B cell (primary cell): ENCODE measurements at regions not wholly inside any gene's neighbourhood (a gene's known extent, or its start where the extent isn't known, plus 50 kb on each side); places are given as distances from the start of the nearest gene placed in this dataset.

Source experiments
- ATAC-seq: fragments of 200-7000 bp; cut with Tn5 transposase; one replicate; pipeline ENCODE4 v1.10.0; 2021; ENCODE audit warnings: low read depth, mild to moderate bottlenecking, moderate number of reproducible peaks, moderate library complexity
- CTCF ChIA-PET: fragments of 350-600 bp; sonication (Branson Sonifier 250); formaldehyde crosslinking; loops from one replicate; lab custom pipeline; 2021; ENCODE audit warnings: antibody characterized with exemption, inconsistent platforms; lab: Charles Lee
- POLR2A ChIA-PET: fragments of 350-600 bp; sonication (Branson Sonifier 250); formaldehyde crosslinking; loops from one replicate; lab custom pipeline; 2021; ENCODE audit warnings: antibody characterized with exemption; lab: Charles Lee
- DNase-seq: peaks from one replicate; pipeline ENCODE4 v3.0.0; 2013
- H2AFZ ChIP-seq: 2 replicates; pipeline ENCODE4 v1.6.1; 2012; ENCODE audit warnings: mild to moderate bottlenecking, low read depth, low read length; ENCODE audit not compliant: insufficient read depth, poor library complexity, severe bottlenecking
- H3K27ac ChIP-seq, 2 donors: 1 replicate in 1 of 2; 2 replicates in 1 of 2; pipeline ENCODE4 v1.5.1; 2012 to 2013; ENCODE audit warnings: low read length in 2 of 2, mild to moderate bottlenecking in 2 of 2, moderate library complexity in 1 of 2
- H3K27me3 ChIP-seq, 4 experiments: fragments of 200-600 bp in 1 of 4; sonication (generic) in 1 of 4; replicated peaks in 1 of 4; 1 replicate in 2 of 4; 2 replicates in 2 of 4; pipeline versions ENCODE4 v1.6.1 to v1.7.0; 2013 to 2016; ENCODE audit warnings: low read length in 3 of 4, mild to moderate bottlenecking in 2 of 4, mixed read lengths in 1 of 4, moderate library complexity in 1 of 4; ENCODE audit not compliant: insufficient read depth in 4 of 4, control insufficient read depth in 3 of 4; ENCODE audit errors: control extremely low read depth in 1 of 4
- H3K36me3 ChIP-seq, 2 experiments: replicated peaks in 1 of 2; 1 replicate in 1 of 2; 2 replicates in 1 of 2; pipeline versions ENCODE4 v1.6.1 to v1.7.1; 2013; ENCODE audit warnings: low read length in 1 of 2; ENCODE audit not compliant: insufficient read depth in 2 of 2, control insufficient read depth in 1 of 2; ENCODE audit errors: control extremely low read depth in 1 of 2, extremely low read depth in 1 of 2
- H3K4me1 ChIP-seq, 2 donors: fragments of 200-600 bp in 1 of 2; sonication (generic) in 1 of 2; 1 replicate in 1 of 2; 2 replicates in 1 of 2; pipeline versions ENCODE4 v1.5.1 to v1.6.1; 2013 to 2017; ENCODE audit warnings: low read length in 2 of 2; ENCODE audit not compliant: control insufficient read depth in 2 of 2, insufficient read depth in 2 of 2
- H3K4me2 ChIP-seq: replicated peaks from 2 replicates; pipeline ENCODE3; 2012; ENCODE audit warnings: mild to moderate bottlenecking, low read depth, low read length; ENCODE audit not compliant: poor library complexity, severe bottlenecking
- H3K4me3 ChIP-seq, 5 experiments: fragments of 200-600 bp in 1 of 5; sonication (generic) in 1 of 5; 1 replicate in 3 of 5; 2 replicates in 2 of 5; pipeline versions ENCODE4 v1.5.1 to v1.7.0; 2011 to 2016; ENCODE audit warnings: low read length in 4 of 5, mild to moderate bottlenecking in 4 of 5, low read depth in 2 of 5, control low read depth in 1 of 5, moderate library complexity in 1 of 5; ENCODE audit not compliant: insufficient read depth in 1 of 5; ENCODE audit errors: control extremely low read depth in 1 of 5, extremely low read depth in 1 of 5
- H3K79me2 ChIP-seq: fragments of 200-600 bp; sonication (generic); one replicate; pipeline ENCODE4 v1.6.0; 2016; ENCODE audit warnings: low read length; ENCODE audit not compliant: control insufficient read depth, insufficient read depth
- H3K9ac ChIP-seq: fragments of 200-600 bp; sonication (generic); 2 replicates; pipeline ENCODE4 v1.6.1; 2017; ENCODE audit warnings: mild to moderate bottlenecking, low read length, moderate library complexity
- H3K9me3 ChIP-seq, 3 donors: one replicate each; pipeline versions ENCODE4 v1.6.1 to v1.7.1; 2013; ENCODE audit warnings: low read length in 2 of 3; ENCODE audit not compliant: control insufficient read depth in 2 of 3, insufficient read depth in 1 of 3; ENCODE audit errors: control extremely low read depth in 1 of 3
- H4K20me1 ChIP-seq: 2 replicates; pipeline ENCODE4 v1.6.0; 2012; ENCODE audit warnings: mild to moderate bottlenecking, low read length; ENCODE audit not compliant: insufficient read depth, control insufficient read depth, poor library complexity, severe bottlenecking
- H3K27ac Mint-ChIP-seq: one replicate; pipeline ENCODE4 v1.8.0; 2021; ENCODE audit warnings: mixed read lengths
- H3K27me3 Mint-ChIP-seq: one replicate; pipeline ENCODE4 v1.8.0; 2021; ENCODE audit warnings: mixed read lengths
- H3K4me1 Mint-ChIP-seq: one replicate; pipeline ENCODE4 v1.8.0; 2021; ENCODE audit warnings: mixed read lengths
- H3K4me3 Mint-ChIP-seq: one replicate; pipeline ENCODE4 v1.8.0; 2021; ENCODE audit warnings: mixed read lengths
- H3K9me3 Mint-ChIP-seq: one replicate; pipeline ENCODE4 v1.8.0; 2022; ENCODE audit warnings: mixed read lengths; ENCODE audit not compliant: insufficient read depth
- EZH2 ChIP-seq: IDR thresholded peaks from 2 replicates; pipeline ENCODE4 v1.6.1; 2012; ENCODE audit warnings: borderline replicate concordance, low read depth, mild to moderate bottlenecking, moderate library complexity, low read length; ENCODE audit not compliant: insufficient read depth, poor library complexity, severe bottlenecking
- WGBS: methylation state at CpG from one replicate; pipeline ENCODE4 v1.1.5; 2013; ENCODE audit warnings: missing lambda C conversion rate; ENCODE audit not compliant: insufficient coverage; 5-methylcytosine and 5-hydroxymethylcytosine counted together
- intact Hi-C: fragments of 100-400 bp; cut with micrococcal nuclease; formaldehyde crosslinking; loops from one replicate; pipeline ENCODE4 v1.10.0; 2022
- TF ChIP-seq, protein P1 (sequence below): fragments of 200-600 bp; IDR thresholded peaks from one replicate; pipeline ENCODE4 v1.8.0; 2022; ENCODE audit warnings: antibody characterized with exemption, mild to moderate bottlenecking

DNA sequence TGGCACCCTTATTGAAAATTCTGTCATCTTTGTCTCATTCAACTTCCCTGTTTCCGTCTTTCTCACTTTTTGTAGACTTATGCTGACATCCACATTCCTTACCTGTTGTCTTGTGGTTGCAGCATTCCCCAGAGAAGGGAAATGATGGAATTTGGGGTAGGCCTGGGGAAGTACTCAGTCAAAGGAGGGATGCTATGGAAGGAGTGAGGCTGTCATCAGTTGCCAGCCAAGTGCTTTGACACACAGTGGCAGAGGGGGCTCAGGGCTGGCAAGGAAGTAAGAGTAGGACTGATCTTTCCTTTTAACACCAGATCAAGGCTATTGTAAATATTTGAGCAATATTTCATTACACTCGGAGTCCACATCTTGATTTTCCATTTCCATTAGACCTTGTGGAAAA, 64.4 kb downstream of the RPLP1 start:
- POLR2A ChIA-PET, result no interaction called here
- DNase-seq (no peak), ATAC-seq (no peak)
- Histone ChIP-seq H3K36me3 (no peaks in the 10 kb centered on the region), H2AFZ (no peak overlapping the region), H3K27me3 (peaks cover 0 to 15% (median 9%) of the 10 kb centered on the region in 4 experiments), H3K4me2 (no peak overlapping the region), H4K20me1 (no peaks in the 10 kb centered on the region), H3K27ac (no peak overlapping the region), H3K9me3 (no peaks in the 10 kb centered on the region), H3K79me2 (no peaks in the 10 kb centered on the region), H3K4me1 (no peaks in the 10 kb centered on the region), H3K4me3 (no peak overlapping the region), H3K9ac (no peak overlapping the region)
- WGBS, result no CpG with 5 or more reads among the region's 2 CpGs
- peaks cover 32% of the 10 kb centered on the region for H3K27me3 Mint-ChIP-seq
- no peak overlapping the region for H3K4me3 Mint-ChIP-seq
- peaks cover 5% of the 10 kb centered on the region for H3K9me3 Mint-ChIP-seq
- no peak overlapping the region for H3K27ac Mint-ChIP-seq
- CTCF ChIA-PET, result interaction anchor here (0.9 kb wide), 1 partner anchor 12 kb away, joined by 3 read pairs; no protein-coding TSS in a partner anchor
- intact Hi-C loops, result no loop called here
- no peak for TF ChIP-seq EZH2
- TF ChIP-seq, protein P1, sequence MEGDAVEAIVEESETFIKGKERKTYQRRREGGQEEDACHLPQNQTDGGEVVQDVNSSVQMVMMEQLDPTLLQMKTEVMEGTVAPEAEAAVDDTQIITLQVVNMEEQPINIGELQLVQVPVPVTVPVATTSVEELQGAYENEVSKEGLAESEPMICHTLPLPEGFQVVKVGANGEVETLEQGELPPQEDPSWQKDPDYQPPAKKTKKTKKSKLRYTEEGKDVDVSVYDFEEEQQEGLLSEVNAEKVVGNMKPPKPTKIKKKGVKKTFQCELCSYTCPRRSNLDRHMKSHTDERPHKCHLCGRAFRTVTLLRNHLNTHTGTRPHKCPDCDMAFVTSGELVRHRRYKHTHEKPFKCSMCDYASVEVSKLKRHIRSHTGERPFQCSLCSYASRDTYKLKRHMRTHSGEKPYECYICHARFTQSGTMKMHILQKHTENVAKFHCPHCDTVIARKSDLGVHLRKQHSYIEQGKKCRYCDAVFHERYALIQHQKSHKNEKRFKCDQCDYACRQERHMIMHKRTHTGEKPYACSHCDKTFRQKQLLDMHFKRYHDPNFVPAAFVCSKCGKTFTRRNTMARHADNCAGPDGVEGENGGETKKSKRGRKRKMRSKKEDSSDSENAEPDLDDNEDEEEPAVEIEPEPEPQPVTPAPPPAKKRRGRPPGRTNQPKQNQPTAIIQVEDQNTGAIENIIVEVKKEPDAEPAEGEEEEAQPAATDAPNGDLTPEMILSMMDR, result no peak
- no peaks in the 10 kb centered on the region for H3K4me1 Mint-ChIP-seq

DNA sequence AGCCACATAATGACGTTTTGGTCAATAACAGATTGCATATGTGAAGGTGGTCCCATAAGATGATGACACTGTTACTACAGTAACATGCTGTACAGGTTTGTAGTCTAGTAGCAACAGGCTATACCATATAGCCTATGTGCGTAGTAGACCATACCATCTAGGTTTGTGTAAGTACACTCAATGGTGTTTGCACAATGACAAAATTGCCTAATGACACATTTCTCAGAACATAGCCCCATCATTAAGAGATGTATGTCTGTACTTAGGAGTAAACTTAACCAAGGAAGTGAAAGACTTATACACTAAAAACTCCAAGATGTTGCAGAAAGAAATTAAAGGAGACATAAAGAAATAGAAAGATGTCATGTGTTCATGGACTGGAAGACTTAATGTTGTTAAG, 66.2 kb downstream of the RPLP1 start:
- DNase-seq, result no peak
- no CpG with 5 or more reads among the region's 2 CpGs for WGBS
- TF ChIP-seq, protein P1, result no peak
- no peak for TF ChIP-seq EZH2

More for the DNA sequence above, 66.2 kb downstream of the RPLP1 start:
- Histone ChIP-seq H2AFZ (no peak overlapping the region), H4K20me1 (no peaks in the 10 kb centered on the region), H3K4me3 (no peak overlapping the region), H3K27ac (no peak overlapping the region), H3K27me3 (peaks cover 0 to 13% (median 9%) of the 10 kb centered on the region in 4 experiments), H3K9me3 (no peaks in the 10 kb centered on the region), H3K4me2 (no peak overlapping the region), H3K9ac (no peak overlapping the region), H3K4me1 (no peaks in the 10 kb centered on the region), H3K79me2 (no peaks in the 10 kb centered on the region), H3K36me3 (no peaks in the 10 kb centered on the region)
- Mint-ChIP-seq H3K4me3 (no peak overlapping the region), H3K9me3 (peaks cover 5% of the 10 kb centered on the region), H3K4me1 (no peaks in the 10 kb centered on the region), H3K27ac (no peak overlapping the region), H3K27me3 (peaks cover 23% of the 10 kb centered on the region)
- intact Hi-C loops, result no loop called here
- CTCF ChIA-PET, result no interaction called here
- POLR2A ChIA-PET, result no interaction called here
- no peak for ATAC-seq
